PC-3 (cell line): ENCODE measurements at regions not wholly inside any gene's neighbourhood (a gene's known extent, or its start where the extent isn't known, plus 50 kb on each side); places are given as distances from the start of the nearest gene placed in this dataset.
A peak's percentile ranks its signal among the peaks of the same experiment; 100 is the strongest.
"Not testable (repeated sequence)": the region's sequence is repeated elsewhere in the genome, so short reads cannot be mapped to it uniquely, and the experiment has no call there.

Experiments used
- ATAC-seq: fragments of 200-7000 bp; cut with Tn5 transposase; 2 replicates; pipeline ENCODE4 v1.9.1; 2020; ENCODE audit warnings: mild to moderate bottlenecking, moderate library complexity
- BruUV-seq: library from RNA; stranded (reverse); fragments of 400-500 nt; replicated peaks from 2 replicates; lab custom pipeline; 2021; lab: Mats Ljungman, UMichigan
- CTCF ChIA-PET: fragments of 300-600 bp; sonication (Branson Sonifier 250); formaldehyde crosslinking; loops from one replicate; lab custom pipeline; 2022; ENCODE audit warnings: antibody characterized with exemption; lab: Charles Lee
- POLR2A ChIA-PET: fragments of 300-600 bp; sonication (Branson Sonifier 250); formaldehyde crosslinking; loops from one replicate; lab custom pipeline; 2022; ENCODE audit warnings: antibody characterized with exemption; ENCODE audit not compliant: unreplicated experiment; lab: Charles Lee
- DNase-seq: peaks from one replicate; pipeline ENCODE4 v3.0.0-alpha.2; 2015
- H2AFZ ChIP-seq: fragments of 300-600 bp; sonication (generic); 2 replicates; pipeline ENCODE4 v1.6.0; 2016; ENCODE audit warnings: antibody characterized with exemption, low read length
- H3F3A ChIP-seq: fragments of 300-600 bp; sonication (generic); one replicate; pipeline ENCODE4 v1.6.0; 2017; ENCODE audit warnings: antibody characterized with exemption, low read length, control low read depth, mild to moderate bottlenecking; ENCODE audit not compliant: unreplicated experiment
- H3K27ac ChIP-seq: fragments of 300-600 bp; sonication (generic); 2 replicates; pipeline ENCODE4 v1.5.1; 2016; ENCODE audit warnings: mild to moderate bottlenecking, low read length
- H3K27me3 ChIP-seq: fragments of 300-600 bp; sonication (generic); 2 replicates; pipeline ENCODE4 v1.6.1; 2016; ENCODE audit warnings: low read length, mixed read lengths
- H3K36me3 ChIP-seq: fragments of 300-600 bp; sonication (generic); 2 replicates; pipeline ENCODE4 v1.6.1; 2016; ENCODE audit warnings: low read depth, mixed run types, low read length, mixed read lengths
- H3K4me1 ChIP-seq: fragments of 300-600 bp; sonication (generic); 2 replicates; pipeline ENCODE4 v1.5.1; 2016; ENCODE audit warnings: low read length; ENCODE audit not compliant: insufficient read depth
- H3K4me2 ChIP-seq: fragments of 300-600 bp; sonication (generic); 2 replicates; pipeline ENCODE4 v1.6.0; 2016; ENCODE audit warnings: low read length
- H3K4me3 ChIP-seq: fragments of 300-600 bp; sonication (generic); 2 replicates; pipeline ENCODE4 v1.5.1; 2016; ENCODE audit warnings: mild to moderate bottlenecking, low read length, mixed read lengths
- H3K79me2 ChIP-seq: fragments of 300-600 bp; sonication (generic); 2 replicates; pipeline ENCODE4 v1.6.1; 2017; ENCODE audit warnings: low read length, mixed read lengths
- H3K9ac ChIP-seq: fragments of 300-600 bp; sonication (generic); 2 replicates; pipeline ENCODE4 v1.6.0; 2016; ENCODE audit warnings: mild to moderate bottlenecking, low read length
- H3K9me2 ChIP-seq: fragments of 300-600 bp; sonication (generic); replicated peaks from 2 replicates; pipeline ENCODE4 v1.6.1; 2016; ENCODE audit warnings: mixed run types, low read length, mixed read lengths
- H3K9me3 ChIP-seq: fragments of 300-600 bp; sonication (generic); 2 replicates; pipeline ENCODE4 v1.6.1; 2016; ENCODE audit warnings: low read length, mixed read lengths
- H4K20me1 ChIP-seq: fragments of 300-600 bp; sonication (generic); 2 replicates; pipeline ENCODE4 v1.6.1; 2016; ENCODE audit warnings: low read length, mixed read lengths
- CTCF ChIP-seq: fragments of 300-600 bp; sonication (generic); conservative IDR thresholded peaks from 2 replicates; pipeline ENCODE4 v1.5.1; 2017; ENCODE audit warnings: antibody characterized with exemption, low read depth, mild to moderate bottlenecking, low read length
- EZH2 ChIP-seq: fragments of 300-600 bp; sonication (generic); IDR thresholded peaks from one replicate; pipeline ENCODE4 v1.6.1; 2017; ENCODE audit warnings: antibody characterized with exemption, mild to moderate bottlenecking, low read length; ENCODE audit not compliant: unreplicated experiment
- EZH2phosphoT487 ChIP-seq: fragments of 300-600 bp; sonication (generic); IDR thresholded peaks from 2 replicates; pipeline ENCODE4 v1.6.1; 2018; ENCODE audit warnings: mild to moderate bottlenecking, antibody characterized with exemption, low read length, borderline replicate concordance
- intact Hi-C: fragments of 100-400 bp; cut with micrococcal nuclease; formaldehyde crosslinking; loops from 2 replicates; pipeline ENCODE4 v1.9.0; 2023

- no peaks in the 10 kb centered on the region for H3F3A ChIP-seq
- no peaks in the 10 kb centered on the region for H3K9me3 ChIP-seq
- peak overlapping the region; percentile 88 for H3K4me2 ChIP-seq
- TF ChIP-seq EZH2 (no peak), CTCF (no peak), EZH2phosphoT487 (no peak)
- H2AFZ ChIP-seq = peak overlapping the region; percentile 90
- no peaks in the 10 kb centered on the region for H3K9me2 ChIP-seq
- H3K36me3 ChIP-seq = no peaks in the 10 kb centered on the region
- intact Hi-C loops = no loop called here
- ChIA-PET CTCF (no interaction called here), POLR2A (no interaction called here)
- no peak overlapping the region for H3K9ac ChIP-seq
- peak overlapping the region; percentile 69 for H3K4me3 ChIP-seq
- peaks cover 19% of the 10 kb centered on the region; the same call in 1 of the 2 replicates for H3K27me3 ChIP-seq
- no peaks in the 10 kb centered on the region for H4K20me1 ChIP-seq
- H3K4me1 ChIP-seq = no peaks in the 10 kb centered on the region; the same call in 1 of the 2 replicates
- no peaks in the 10 kb centered on the region for H3K79me2 ChIP-seq
- BruUV-seq = no TSS peak
- peak; percentile 45 for ATAC-seq
- H3K27ac ChIP-seq = no peak overlapping the region
- DNase-seq = no peak
Measured at GRCh38 chr1:217133958-217134856, 411.0 kb upstream of the ESRRG start.

- Histone ChIP-seq H3K27ac (no peak overlapping the region), H3K36me3 (no peaks in the 10 kb centered on the region), H3K9me3 (no peaks in the 10 kb centered on the region), H4K20me1 (no peaks in the 10 kb centered on the region), H3K27me3 (peaks cover 19% of the 10 kb centered on the region; the same call in 1 of the 2 replicates), H3K9ac (no peak overlapping the region), H3K4me3 (no peak overlapping the region), H3K79me2 (no peaks in the 10 kb centered on the region), H3K9me2 (no peaks in the 10 kb centered on the region), H3K4me1 (no peaks in the 10 kb centered on the region; the same call in 1 of the 2 replicates), H2AFZ (no peak overlapping the region), H3F3A (no peaks in the 10 kb centered on the region), H3K4me2 (no peak overlapping the region)
- DNase-seq (no peak), ATAC-seq (no peak)
- no TSS peak for BruUV-seq
- ChIA-PET CTCF (interaction anchor here (0.7 kb wide), 1 partner anchor 199 kb away, joined by 3 read pairs; no protein-coding TSS in a partner anchor), POLR2A (no interaction called here)
- intact Hi-C loops = no loop called here
- TF ChIP-seq EZH2 (no peak), EZH2phosphoT487 (no peak), CTCF (no peak)
Measured at GRCh38 chr1:217133092-217133491, 409.9 kb upstream of the ESRRG start.

- H4K20me1 ChIP-seq, CTCF ChIA-PET, H3F3A ChIP-seq, H3K27ac ChIP-seq, H3K9ac ChIP-seq, H3K4me2 ChIP-seq, H3K9me3 ChIP-seq, intact Hi-C loops, H3K4me3 ChIP-seq, H3K36me3 ChIP-seq, H3K4me1 ChIP-seq, H3K27me3 ChIP-seq, DNase-seq, H3K79me2 ChIP-seq, BruUV-seq, POLR2A ChIA-PET, H2AFZ ChIP-seq, H3K9me2 ChIP-seq, ATAC-seq: not testable (repeated sequence)
Measured at GRCh38 chr1:217123340-217123739, 400.1 kb upstream of the ESRRG start.
